ENCODE measurements at regions not wholly inside any gene's neighbourhood (a gene's known extent, or its start where the extent isn't known, plus 50 kb on each side); places are given as distances from the start of the nearest gene placed in this dataset.

- H3K4me3 Mint-ChIP-seq, result no peak overlapping the region
- no peaks in the 10 kb centered on the region for H3K4me1 Mint-ChIP-seq
- H3K27me3 Mint-ChIP-seq, result peaks cover 17 to 20% of the 10 kb centered on the region in 2 donors
- H3K27ac Mint-ChIP-seq, result no peak overlapping the region
- DNase-seq (no peak), ATAC-seq (replicated peaks in 1 of 4) (no peak)
- no peaks in the 10 kb centered on the region for H3K4me1 ChIP-seq (ENCODE audit: control insufficient read depth in 1 of 2, extremely low read depth in 1 of 2, insufficient read depth in 2 of 2, low read length in 2 of 2)
- H3K9me3 ChIP-seq, result no peaks in the 10 kb centered on the region
- peaks cover 0 to 5% of the 10 kb centered on the region in 2 experiments for H3K27me3 ChIP-seq (replicated peaks in 1 of 2; ENCODE audit: control insufficient read depth in 2 of 2, extremely low read depth in 1 of 2, insufficient read depth in 2 of 2, low read length in 1 of 2)
- ChIA-PET POLR2A (no interaction called here), CTCF (no interaction called here)
- H3K36me3 ChIP-seq (ENCODE audit: control insufficient read depth in 2 of 2, extremely low read depth in 1 of 2, insufficient read depth in 1 of 2, low read length in 1 of 2), result no peaks in the 10 kb centered on the region
- no peak overlapping the region for H3K4me3 ChIP-seq (ENCODE audit: control insufficient read depth in 1 of 2, extremely low read depth in 1 of 2, low read length in 1 of 2)
- no peaks in the 10 kb centered on the region for H3K36me3 Mint-ChIP-seq
- peaks cover 0 to 6% (median 2%) of the 10 kb centered on the region in 3 donors for H3K9me3 Mint-ChIP-seq
- no CpG with 5 or more reads among the region's 2 CpGs for WGBS (ENCODE audit: insufficient coverage)
- no peak overlapping the region for H3K27ac ChIP-seq (ENCODE audit: low read length)
Measured at GRCh38 chr9:84419031-84419602, 78.6 kb upstream of the SLC28A3 start.

GRCh38 chr9:84424931-84425330, 84.4 kb upstream of the SLC28A3 start:
- ATAC-seq (replicated peaks in 1 of 4) (no peak), DNase-seq (no peak)
- ChIA-PET POLR2A (no interaction called here), CTCF (no interaction called here)
- Histone ChIP-seq H3K9me3 (no peaks in the 10 kb centered on the region), H3K27me3 (replicated peaks in 1 of 2; ENCODE audit: control insufficient read depth in 2 of 2, extremely low read depth in 1 of 2, insufficient read depth in 2 of 2, low read length in 1 of 2) (peaks cover 0 to 3% of the 10 kb centered on the region in 2 experiments), H3K4me1 (ENCODE audit: control insufficient read depth in 1 of 2, extremely low read depth in 1 of 2, insufficient read depth in 2 of 2, low read length in 2 of 2) (no peaks in the 10 kb centered on the region), H3K4me3 (ENCODE audit: control insufficient read depth in 1 of 2, extremely low read depth in 1 of 2, low read length in 1 of 2) (no peak overlapping the region), H3K36me3 (ENCODE audit: control insufficient read depth in 2 of 2, extremely low read depth in 1 of 2, insufficient read depth in 1 of 2, low read length in 1 of 2) (no peaks in the 10 kb centered on the region), H3K27ac (ENCODE audit: low read length) (no peak overlapping the region)
- Mint-ChIP-seq H3K4me3 (no peak overlapping the region), H3K27ac (no peak overlapping the region), H3K36me3 (no peaks in the 10 kb centered on the region), H3K27me3 (peaks cover 6 to 12% of the 10 kb centered on the region in 2 donors), H3K4me1 (no peaks in the 10 kb centered on the region), H3K9me3 (peaks cover 0 to 6% (median 2%) of the 10 kb centered on the region in 3 donors)
- WGBS (ENCODE audit: insufficient coverage), result no CpG with 5 or more reads among the region's 2 CpGs

GRCh38 chr9:84432746-84433145, 92.2 kb upstream of the SLC28A3 start:
- Histone ChIP-seq H3K27me3 (replicated peaks in 1 of 2; ENCODE audit: control insufficient read depth in 2 of 2, extremely low read depth in 1 of 2, insufficient read depth in 2 of 2, low read length in 1 of 2) (peaks cover 0 to 5% of the 10 kb centered on the region in 2 experiments), H3K36me3 (ENCODE audit: control insufficient read depth in 2 of 2, extremely low read depth in 1 of 2, insufficient read depth in 1 of 2, low read length in 1 of 2) (no peaks in the 10 kb centered on the region), H3K4me3 (ENCODE audit: control insufficient read depth in 1 of 2, extremely low read depth in 1 of 2, low read length in 1 of 2) (no peak overlapping the region), H3K9me3 (no peaks in the 10 kb centered on the region), H3K27ac (ENCODE audit: low read length) (no peak overlapping the region), H3K4me1 (ENCODE audit: control insufficient read depth in 1 of 2, extremely low read depth in 1 of 2, insufficient read depth in 2 of 2, low read length in 2 of 2) (no peaks in the 10 kb centered on the region)
- ATAC-seq (replicated peaks in 1 of 4) (no peak), DNase-seq (no peak)
- H3K36me3 Mint-ChIP-seq, result no peaks in the 10 kb centered on the region
- peaks cover 0 to 3% of the 10 kb centered on the region in 2 donors for H3K27me3 Mint-ChIP-seq
- no peaks in the 10 kb centered on the region for H3K9me3 Mint-ChIP-seq
- no peaks in the 10 kb centered on the region for H3K4me1 Mint-ChIP-seq
- no peak overlapping the region for H3K27ac Mint-ChIP-seq
- no CpG with 5 or more reads among the region's 1 CpG for WGBS (ENCODE audit: insufficient coverage)
- ChIA-PET CTCF (interaction anchor here (0.6 kb wide), 2 partner anchors 12 to 34 kb away, joined by 4 to 6 read pairs; no protein-coding TSS in a partner anchor), POLR2A (no interaction called here)
- no peak overlapping the region for H3K4me3 Mint-ChIP-seq

GRCh38 chr9:84435902-84436301, 95.3 kb upstream of the SLC28A3 start:
- WGBS (ENCODE audit: insufficient coverage), result 71% methylated on average over 4 of the region's 6 CpGs
- H3K36me3 Mint-ChIP-seq, result no peaks in the 10 kb centered on the region
- no peaks in the 10 kb centered on the region for H3K9me3 Mint-ChIP-seq
- H3K4me1 ChIP-seq (ENCODE audit: control insufficient read depth in 1 of 2, extremely low read depth in 1 of 2, insufficient read depth in 2 of 2, low read length in 2 of 2), result no peaks in the 10 kb centered on the region
- no peaks in the 10 kb centered on the region for H3K36me3 ChIP-seq (ENCODE audit: control insufficient read depth in 2 of 2, extremely low read depth in 1 of 2, insufficient read depth in 1 of 2, low read length in 1 of 2)
- H3K4me1 Mint-ChIP-seq, result no peaks in the 10 kb centered on the region
- H3K4me3 ChIP-seq (ENCODE audit: control insufficient read depth in 1 of 2, extremely low read depth in 1 of 2, low read length in 1 of 2), result no peak overlapping the region
- H3K27me3 Mint-ChIP-seq, result no peaks in the 10 kb centered on the region
- no peak for ATAC-seq (replicated peaks in 1 of 4)
- no peaks in the 10 kb centered on the region for H3K9me3 ChIP-seq
- DNase-seq, result no peak
- no peak overlapping the region for H3K27ac Mint-ChIP-seq
- CTCF ChIA-PET, result no interaction called here
- no peak overlapping the region for H3K4me3 Mint-ChIP-seq
- H3K27me3 ChIP-seq (replicated peaks in 1 of 2; ENCODE audit: control insufficient read depth in 2 of 2, extremely low read depth in 1 of 2, insufficient read depth in 2 of 2, low read length in 1 of 2), result peaks cover 0 to under 1% of the 10 kb centered on the region in 2 experiments
- H3K27ac ChIP-seq (ENCODE audit: low read length), result no peak overlapping the region
- POLR2A ChIA-PET, result no interaction called here

GRCh38 chr9:84436386-84437109, 96.0 kb upstream of the SLC28A3 start:
- POLR2A ChIA-PET, result no interaction called here
- WGBS (ENCODE audit: insufficient coverage), result 60% methylated on average over 2 of the region's 5 CpGs

GRCh38 chr9:84438391-84438790, 97.8 kb upstream of the SLC28A3 start:
- no peak overlapping the region for H3K27ac Mint-ChIP-seq

More at GRCh38 chr9:84436386-84437109, 96.0 kb upstream of the SLC28A3 start:
- Histone ChIP-seq H3K27me3 (replicated peaks in 1 of 2; ENCODE audit: control insufficient read depth in 2 of 2, extremely low read depth in 1 of 2, insufficient read depth in 2 of 2, low read length in 1 of 2) (no peaks in the 10 kb centered on the region), H3K4me1 (ENCODE audit: control insufficient read depth in 1 of 2, extremely low read depth in 1 of 2, insufficient read depth in 2 of 2, low read length in 2 of 2) (no peaks in the 10 kb centered on the region), H3K9me3 (no peaks in the 10 kb centered on the region), H3K36me3 (ENCODE audit: control insufficient read depth in 2 of 2, extremely low read depth in 1 of 2, insufficient read depth in 1 of 2, low read length in 1 of 2) (no peaks in the 10 kb centered on the region), H3K4me3 (ENCODE audit: control insufficient read depth in 1 of 2, extremely low read depth in 1 of 2, low read length in 1 of 2) (no peak overlapping the region), H3K27ac (ENCODE audit: low read length) (no peak overlapping the region)
- Mint-ChIP-seq H3K36me3 (no peaks in the 10 kb centered on the region), H3K27me3 (no peaks in the 10 kb centered on the region), H3K9me3 (no peaks in the 10 kb centered on the region), H3K4me3 (no peak overlapping the region), H3K4me1 (no peaks in the 10 kb centered on the region), H3K27ac (no peak overlapping the region)
- DNase-seq (no peak), ATAC-seq (replicated peaks in 1 of 4) (no peak)
- CTCF ChIA-PET, result no interaction called here

More at GRCh38 chr9:84438391-84438790, 97.8 kb upstream of the SLC28A3 start:
- no peak overlapping the region for H3K4me3 ChIP-seq (ENCODE audit: control insufficient read depth in 1 of 2, extremely low read depth in 1 of 2, low read length in 1 of 2)
- H3K27me3 ChIP-seq (replicated peaks in 1 of 2; ENCODE audit: control insufficient read depth in 2 of 2, extremely low read depth in 1 of 2, insufficient read depth in 2 of 2, low read length in 1 of 2), result no peaks in the 10 kb centered on the region
- H3K4me1 ChIP-seq (ENCODE audit: control insufficient read depth in 1 of 2, extremely low read depth in 1 of 2, insufficient read depth in 2 of 2, low read length in 2 of 2), result no peaks in the 10 kb centered on the region
- no peaks in the 10 kb centered on the region for H3K36me3 ChIP-seq (ENCODE audit: control insufficient read depth in 2 of 2, extremely low read depth in 1 of 2, insufficient read depth in 1 of 2, low read length in 1 of 2)
- Mint-ChIP-seq H3K9me3 (no peaks in the 10 kb centered on the region), H3K4me1 (no peaks in the 10 kb centered on the region), H3K36me3 (no peaks in the 10 kb centered on the region), H3K27me3 (no peaks in the 10 kb centered on the region), H3K4me3 (no peak overlapping the region)
- H3K27ac ChIP-seq (ENCODE audit: low read length), result no peak overlapping the region
- ChIA-PET CTCF (no interaction called here), POLR2A (no interaction called here)
- ATAC-seq (replicated peaks in 1 of 4) (no peak), DNase-seq (no peak)
- no CpG with 5 or more reads among the region's 1 CpG for WGBS (ENCODE audit: insufficient coverage)
- H3K9me3 ChIP-seq, result no peaks in the 10 kb centered on the region
